Nephron progenitor cell (in vitro differentiated cells): ENCODE measurements at regions not wholly inside any gene's neighbourhood (a gene's known extent, or its start where the extent isn't known, plus 50 kb on each side); places are given as distances from the start of the nearest gene placed in this dataset.

Experiments used
- DNase-seq: peaks from one replicate; pipeline ENCODE4 v3.0.0; 2021
- H3K27ac Mint-ChIP-seq: 2 replicates; pipeline ENCODE4 v1.8.0; 2021; ENCODE audit warnings: mild to moderate bottlenecking, moderate library complexity, mixed read lengths
- H3K27me3 Mint-ChIP-seq: 2 replicates; pipeline ENCODE4 v1.8.0; 2021; ENCODE audit warnings: mild to moderate bottlenecking, low read depth, mixed read lengths; ENCODE audit not compliant: poor library complexity
- H3K36me3 Mint-ChIP-seq: 2 replicates; pipeline ENCODE4 v1.8.0; 2021; ENCODE audit warnings: low read depth, mixed read lengths
- H3K4me1 Mint-ChIP-seq: 2 replicates; pipeline ENCODE4 v1.8.0; 2021; ENCODE audit warnings: mixed read lengths
- H3K4me3 Mint-ChIP-seq: 2 replicates; pipeline ENCODE4 v1.8.0; 2021; ENCODE audit warnings: mild to moderate bottlenecking, moderate library complexity, mixed read lengths
- H3K9me3 Mint-ChIP-seq: 2 replicates; pipeline ENCODE4 v1.8.0; 2021; ENCODE audit warnings: mild to moderate bottlenecking, moderate library complexity, mixed read lengths
- CTCF ChIP-seq: fragments of 200-600 bp; sonication (generic); IDR thresholded peaks from 2 replicates; pipeline ENCODE4 v1.5.0; 2021; ENCODE audit warnings: antibody characterized with exemption

GRCh38 chr5:167448376-167448775 lies 843.1 kb upstream of the WWC1 start:
- DNase-seq, result no peak
- no peaks in the 10 kb centered on the region for H3K36me3 Mint-ChIP-seq
- no peak overlapping the region for H3K4me3 Mint-ChIP-seq
- H3K27ac Mint-ChIP-seq, result no peak overlapping the region
- H3K4me1 Mint-ChIP-seq, result peaks cover 11% of the 10 kb centered on the region
- H3K9me3 Mint-ChIP-seq, result no peaks in the 10 kb centered on the region
- TF ChIP-seq CTCF, result no peak
- H3K27me3 Mint-ChIP-seq, result peaks cover 3% of the 10 kb centered on the region

DNA sequence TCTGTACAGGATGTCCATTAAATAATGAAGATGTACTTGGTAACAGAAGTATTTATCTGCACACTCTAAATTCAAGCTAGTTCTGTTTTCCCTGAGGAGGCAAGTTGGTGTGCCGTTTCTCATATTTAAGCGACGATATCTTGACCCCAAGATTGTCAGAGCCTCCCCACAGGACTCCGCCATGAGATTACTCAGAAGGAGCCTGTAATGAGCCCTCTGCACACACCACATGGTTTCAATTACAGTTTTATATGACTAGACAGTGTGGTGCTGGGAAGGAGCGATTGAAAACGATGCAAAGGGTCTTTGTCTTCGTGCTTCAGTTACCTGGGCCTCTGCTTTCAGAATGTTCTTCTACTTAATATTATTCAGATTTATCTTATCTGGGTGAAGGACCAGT lies 840.4 kb upstream of the WWC1 start:
- no peak overlapping the region for H3K4me3 Mint-ChIP-seq
- H3K36me3 Mint-ChIP-seq, result no peaks in the 10 kb centered on the region
- no peaks in the 10 kb centered on the region for H3K9me3 Mint-ChIP-seq
- peaks cover 3% of the 10 kb centered on the region for H3K27me3 Mint-ChIP-seq
- no peak for TF ChIP-seq CTCF
- H3K27ac Mint-ChIP-seq, result no peak overlapping the region
- H3K4me1 Mint-ChIP-seq, result peaks cover 11% of the 10 kb centered on the region
- DNase-seq, result no peak

DNA sequence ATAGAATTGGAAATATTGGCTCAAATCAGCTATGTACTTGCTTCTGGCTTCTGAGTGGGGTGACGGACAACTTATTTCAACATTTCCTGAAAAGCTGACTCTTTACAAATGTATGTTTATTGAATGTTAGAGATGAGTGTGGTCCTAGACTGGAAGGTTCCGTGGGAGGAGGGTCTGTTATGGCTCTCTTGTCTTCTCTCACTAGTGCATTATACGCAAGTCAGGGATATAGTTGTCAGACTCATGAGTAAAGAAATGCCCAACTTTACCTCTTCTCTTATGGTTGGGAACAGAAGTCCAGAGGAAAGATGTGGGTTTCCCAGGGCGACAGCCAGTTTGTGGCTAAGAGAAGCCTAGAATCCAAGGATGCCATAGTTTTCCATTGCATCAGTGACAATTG lies 839.3 kb upstream of the WWC1 start:
- no peak for TF ChIP-seq CTCF
- Mint-ChIP-seq H3K9me3 (no peaks in the 10 kb centered on the region), H3K27ac (no peak overlapping the region), H3K4me3 (no peak overlapping the region), H3K27me3 (peaks cover 3% of the 10 kb centered on the region), H3K4me1 (peaks cover 11% of the 10 kb centered on the region), H3K36me3 (no peaks in the 10 kb centered on the region)
- no peak for DNase-seq

DNA sequence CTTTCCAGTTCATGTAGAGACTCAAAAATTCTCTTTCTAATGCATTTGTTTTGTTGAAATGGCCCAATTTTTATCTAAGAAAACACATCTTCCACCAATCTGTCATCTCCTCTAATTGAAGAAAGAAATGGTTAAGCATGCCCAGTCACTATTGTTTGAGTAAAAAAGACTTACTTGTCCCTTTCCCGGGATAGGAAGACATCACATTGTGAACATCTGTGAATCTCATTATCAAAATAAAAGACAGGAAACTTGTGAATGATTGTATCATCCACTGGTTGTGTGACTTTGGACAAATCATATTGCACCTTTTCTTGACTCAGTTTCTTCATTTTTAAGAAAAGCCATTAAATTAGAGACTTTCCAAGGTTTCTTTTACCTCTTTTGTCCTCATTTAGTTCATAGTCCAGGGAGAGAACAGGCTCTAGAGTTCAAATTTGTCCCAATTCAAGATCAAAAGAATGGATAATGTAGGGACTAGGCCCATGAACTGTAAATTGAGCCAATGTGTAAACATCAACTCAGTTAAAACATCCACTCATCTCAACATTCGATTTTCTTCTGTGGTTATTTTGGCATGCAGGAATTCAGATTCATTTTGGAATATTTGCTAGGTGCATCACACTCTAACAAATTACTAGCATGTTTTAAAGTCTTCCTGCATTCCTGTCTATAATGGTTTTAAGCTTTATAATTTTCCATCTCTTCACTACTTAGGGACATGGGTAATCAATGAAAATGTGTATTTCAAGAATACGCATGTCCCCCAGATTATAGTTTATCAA lies 838.0 kb upstream of the WWC1 start:
- DNase-seq, result no peak
- no peaks in the 10 kb centered on the region for H3K36me3 Mint-ChIP-seq
- peaks cover 4% of the 10 kb centered on the region for H3K4me1 Mint-ChIP-seq
- no peak overlapping the region for H3K4me3 Mint-ChIP-seq
- H3K27me3 Mint-ChIP-seq, result peaks cover 5% of the 10 kb centered on the region
- no peaks in the 10 kb centered on the region for H3K9me3 Mint-ChIP-seq
- no peak overlapping the region for H3K27ac Mint-ChIP-seq
- TF ChIP-seq CTCF, result no peak

DNA sequence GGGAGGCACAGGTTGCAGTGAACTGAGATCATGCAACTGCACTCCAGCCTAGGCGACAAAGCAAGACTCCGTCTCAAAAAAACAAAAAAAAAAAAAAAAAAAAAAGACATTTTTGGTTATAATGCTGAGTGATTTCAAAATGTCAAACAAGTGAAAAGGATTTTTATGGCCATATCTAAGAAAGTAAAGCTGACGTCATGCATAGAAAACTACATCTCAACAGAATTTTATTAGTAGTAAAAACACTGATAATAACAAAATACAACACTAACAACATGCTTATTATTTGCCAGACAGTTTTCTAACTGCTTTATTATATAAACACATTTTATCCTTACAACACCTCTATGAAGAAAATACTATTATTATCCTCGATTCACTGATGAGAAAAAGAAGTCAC lies 833.0 kb upstream of the WWC1 start:
- DNase-seq, result no peak
- H3K27me3 Mint-ChIP-seq, result peaks cover 7% of the 10 kb centered on the region
- no peak overlapping the region for H3K4me3 Mint-ChIP-seq
- H3K36me3 Mint-ChIP-seq, result peaks cover 4% of the 10 kb centered on the region
- H3K9me3 Mint-ChIP-seq, result peaks cover 9% of the 10 kb centered on the region
- no peak overlapping the region for H3K27ac Mint-ChIP-seq
- TF ChIP-seq CTCF, result no peak
- H3K4me1 Mint-ChIP-seq, result no peaks in the 10 kb centered on the region

DNA sequence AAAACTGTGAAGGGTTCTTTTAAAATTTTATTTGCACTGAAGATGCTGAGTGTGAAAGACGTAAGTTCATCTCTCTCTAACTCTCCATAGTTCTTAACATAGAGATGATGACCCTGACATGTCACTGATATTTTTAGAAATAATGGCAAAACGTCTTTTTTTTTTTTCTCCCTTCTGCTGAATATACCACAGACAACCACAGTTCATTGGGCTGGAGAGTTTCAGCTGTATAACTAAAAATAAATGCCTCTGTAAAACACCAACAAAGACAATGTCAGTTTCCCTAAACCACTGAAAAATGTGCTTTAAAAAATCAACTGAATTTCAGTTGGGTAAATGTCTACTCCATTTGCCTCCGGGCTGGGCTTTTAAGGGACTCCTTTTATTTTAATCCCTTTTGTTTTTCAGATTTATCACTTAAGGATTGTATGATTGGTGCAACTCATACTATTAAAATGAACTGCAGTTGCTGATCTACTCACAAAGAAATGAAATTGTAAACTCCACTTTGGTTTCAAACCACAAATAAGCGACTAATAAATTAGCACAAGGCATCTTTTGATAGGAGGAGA lies 830.9 kb upstream of the WWC1 start:
- Mint-ChIP-seq H3K4me1 (no peaks in the 10 kb centered on the region), H3K27me3 (peaks cover 7% of the 10 kb centered on the region), H3K36me3 (peaks cover 4% of the 10 kb centered on the region), H3K9me3 (peaks cover 9% of the 10 kb centered on the region), H3K27ac (no peak overlapping the region), H3K4me3 (no peak overlapping the region)
- no peak for TF ChIP-seq CTCF
- no peak for DNase-seq
